ENCODE measurements at regions not wholly inside any gene's neighbourhood (a gene's known extent, or its start where the extent isn't known, plus 50 kb on each side); places are given as distances from the start of the nearest gene placed in this dataset.
"Not testable (repeated sequence)": the region's sequence is repeated elsewhere in the genome, so short reads cannot be mapped to it uniquely, and the experiment has no call there.

DNA sequence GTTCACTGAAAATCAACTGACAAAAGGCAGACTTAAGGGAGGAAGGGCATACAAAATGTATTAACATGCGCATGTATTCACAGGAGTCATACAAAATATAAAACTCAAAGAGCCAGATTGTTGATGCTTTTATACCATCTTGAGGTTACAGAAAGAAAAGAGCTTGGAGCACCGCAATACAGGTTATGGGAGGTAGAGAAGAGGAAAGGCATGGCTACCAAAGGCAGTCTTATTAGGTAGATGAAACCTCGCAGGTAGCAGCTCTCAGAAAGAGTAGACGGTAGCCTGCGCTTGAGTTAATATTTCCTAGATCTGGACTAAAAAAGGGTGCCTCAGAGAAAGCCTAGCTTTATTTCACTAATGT, 69.0 kb upstream of the DHRS4 start:
- Histone ChIP-seq H3K79me1 (ENCODE audit: low read length) (no peaks in the 10 kb centered on the region), H4K91ac (ENCODE audit: low read depth, low read length) (no peak overlapping the region), H3K4me2 (ENCODE audit: low read length) (no peak overlapping the region), H3K9me3 (ENCODE audit: insufficient read depth, low read depth, low read length) (no peaks in the 10 kb centered on the region), H3K36me3 (ENCODE audit: control insufficient read depth in 1 of 2, insufficient read depth in 2 of 2, low read length in 2 of 2) (no peaks in the 10 kb centered on the region), H2AFZ (ENCODE audit: insufficient read depth, low read length, poor library complexity) (no peak overlapping the region), H3K79me2 (ENCODE audit: control insufficient read depth, insufficient read depth, low read length, poor library complexity) (no peaks in the 10 kb centered on the region), H3K4me1 (ENCODE audit: control insufficient read depth in 1 of 2, insufficient read depth in 2 of 2, low read length in 2 of 2) (no peaks in the 10 kb centered on the region), H3K18ac (ENCODE audit: low read length) (no peak overlapping the region), H4K12ac (ENCODE audit: low read depth, low read length) (no peak overlapping the region), H3K27me3 (ENCODE audit: insufficient read depth, low read length) (no peaks in the 10 kb centered on the region), H2AK5ac (ENCODE audit: low read length) (no peak overlapping the region), H2BK120ac (ENCODE audit: insufficient read depth, low read length, poor library complexity) (no peak overlapping the region), H3K14ac (ENCODE audit: low read length) (no peak overlapping the region), H3K27ac (ENCODE audit: low read depth, low read length) (no peak overlapping the region), H2BK12ac (ENCODE audit: low read length) (no peak overlapping the region), H3K9ac (ENCODE audit: low read length) (no peak overlapping the region), H4K8ac (ENCODE audit: low read depth, low read length) (no peak overlapping the region), H3K4ac (ENCODE audit: low read depth, low read length) (no peak overlapping the region), H3K4me3 (ENCODE audit: low read depth, low read length) (no peak overlapping the region), H2BK5ac (ENCODE audit: low read depth, low read length, poor library complexity) (no peak overlapping the region), H3K23ac (ENCODE audit: low read length) (no peak overlapping the region)
- no CpG with 5 or more reads among the region's 5 CpGs for WGBS (ENCODE audit: extremely low coverage, insufficient coverage, insufficient read length)
- DNase-seq = no peak

DNA sequence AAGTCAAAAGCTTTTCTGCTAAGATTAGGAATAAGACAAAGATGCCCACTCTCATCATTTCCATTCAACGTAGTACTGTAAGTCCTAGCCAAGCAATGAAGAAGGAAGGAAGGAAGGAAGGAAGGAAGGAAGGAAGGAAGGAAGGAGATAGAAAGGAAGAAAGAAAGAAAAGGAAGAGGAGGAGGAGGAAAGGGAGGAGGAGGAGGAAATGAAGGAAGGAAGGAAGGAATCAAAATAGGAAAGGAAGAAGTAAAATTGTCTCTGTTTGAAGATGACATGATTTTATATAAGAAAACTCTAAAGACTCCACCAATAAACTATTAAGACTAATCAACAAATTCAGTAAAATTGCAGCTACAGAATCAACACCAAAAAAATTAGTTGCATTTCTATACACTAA, 66.0 kb upstream of the DHRS4 start:
- no CpG with 5 or more reads among the region's 1 CpG for WGBS (ENCODE audit: extremely low coverage, insufficient coverage, insufficient read length)
- no peak overlapping the region for H3K23ac ChIP-seq (ENCODE audit: low read length)
- H4K12ac ChIP-seq (ENCODE audit: low read depth, low read length) = no peak overlapping the region

DNA sequence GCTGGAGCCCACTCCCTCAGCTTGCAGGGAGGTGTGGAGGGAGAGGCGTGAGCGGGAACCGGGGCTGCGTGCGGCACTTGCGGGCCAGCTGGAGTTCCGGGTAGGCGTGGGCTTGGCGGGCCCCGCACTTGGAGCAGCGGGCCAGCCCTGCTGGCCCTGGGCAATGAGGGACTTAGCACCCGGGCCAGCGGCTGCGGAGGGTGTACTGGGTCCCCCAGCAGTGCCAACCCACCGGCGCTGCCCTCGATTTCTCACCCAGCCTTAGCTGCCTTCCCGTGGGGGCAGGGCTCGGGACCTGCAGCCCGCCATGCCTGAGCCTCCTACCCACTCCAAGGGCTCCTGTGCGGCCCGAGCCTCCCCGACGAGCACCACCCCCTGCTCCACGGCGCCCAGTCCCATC, 61.9 kb upstream of the DHRS4 start:
- H2BK120ac ChIP-seq (ENCODE audit: insufficient read depth, low read length, poor library complexity); H3K79me2 ChIP-seq (ENCODE audit: control insufficient read depth, insufficient read depth, low read length, poor library complexity); H3K18ac ChIP-seq (ENCODE audit: low read length); H4K8ac ChIP-seq (ENCODE audit: low read depth, low read length); H3K27me3 ChIP-seq (ENCODE audit: insufficient read depth, low read length); H3K9ac ChIP-seq (ENCODE audit: low read length); H3K4me1 ChIP-seq (ENCODE audit: control insufficient read depth in 1 of 2, insufficient read depth in 2 of 2, low read length in 2 of 2); H3K9me3 ChIP-seq (ENCODE audit: insufficient read depth, low read depth, low read length); H3K79me1 ChIP-seq (ENCODE audit: low read length); H3K27ac ChIP-seq (ENCODE audit: low read depth, low read length); H4K91ac ChIP-seq (ENCODE audit: low read depth, low read length); H3K4ac ChIP-seq (ENCODE audit: low read depth, low read length); H2AK5ac ChIP-seq (ENCODE audit: low read length); H2AFZ ChIP-seq (ENCODE audit: insufficient read depth, low read length, poor library complexity); H2BK5ac ChIP-seq (ENCODE audit: low read depth, low read length, poor library complexity); H3K4me3 ChIP-seq (ENCODE audit: low read depth, low read length); H3K23ac ChIP-seq (ENCODE audit: low read length); H3K36me3 ChIP-seq (ENCODE audit: control insufficient read depth in 1 of 2, insufficient read depth in 2 of 2, low read length in 2 of 2); H4K12ac ChIP-seq (ENCODE audit: low read depth, low read length); H3K4me2 ChIP-seq (ENCODE audit: low read length); H3K14ac ChIP-seq (ENCODE audit: low read length); H2BK12ac ChIP-seq (ENCODE audit: low read length); DNase-seq: not testable (repeated sequence)
- WGBS (ENCODE audit: extremely low coverage, insufficient coverage, insufficient read length) = no CpG with 5 or more reads among the region's 26 CpGs

More for the DNA sequence above, 66.0 kb upstream of the DHRS4 start:
- Histone ChIP-seq H3K18ac (ENCODE audit: low read length) (no peak overlapping the region), H2BK5ac (ENCODE audit: low read depth, low read length, poor library complexity) (no peak overlapping the region), H3K9ac (ENCODE audit: low read length) (no peak overlapping the region), H3K27ac (ENCODE audit: low read depth, low read length) (no peak overlapping the region), H2BK12ac (ENCODE audit: low read length) (no peak overlapping the region), H3K27me3 (ENCODE audit: insufficient read depth, low read length) (no peaks in the 10 kb centered on the region), H3K4me3 (ENCODE audit: low read depth, low read length) (no peak overlapping the region), H4K8ac (ENCODE audit: low read depth, low read length) (no peak overlapping the region), H4K91ac (ENCODE audit: low read depth, low read length) (no peak overlapping the region), H3K4me1 (ENCODE audit: control insufficient read depth in 1 of 2, insufficient read depth in 2 of 2, low read length in 2 of 2) (no peaks in the 10 kb centered on the region), H3K4ac (ENCODE audit: low read depth, low read length) (no peak overlapping the region), H2AFZ (ENCODE audit: insufficient read depth, low read length, poor library complexity) (no peak overlapping the region), H3K36me3 (ENCODE audit: control insufficient read depth in 1 of 2, insufficient read depth in 2 of 2, low read length in 2 of 2) (no peaks in the 10 kb centered on the region), H3K79me2 (ENCODE audit: control insufficient read depth, insufficient read depth, low read length, poor library complexity) (no peaks in the 10 kb centered on the region), H2AK5ac (ENCODE audit: low read length) (no peak overlapping the region), H2BK120ac (ENCODE audit: insufficient read depth, low read length, poor library complexity) (no peak overlapping the region), H3K14ac (ENCODE audit: low read length) (no peak overlapping the region), H3K79me1 (ENCODE audit: low read length) (no peaks in the 10 kb centered on the region), H3K4me2 (ENCODE audit: low read length) (no peak overlapping the region), H3K9me3 (ENCODE audit: insufficient read depth, low read depth, low read length) (no peaks in the 10 kb centered on the region)
- no peak for DNase-seq

DNA sequence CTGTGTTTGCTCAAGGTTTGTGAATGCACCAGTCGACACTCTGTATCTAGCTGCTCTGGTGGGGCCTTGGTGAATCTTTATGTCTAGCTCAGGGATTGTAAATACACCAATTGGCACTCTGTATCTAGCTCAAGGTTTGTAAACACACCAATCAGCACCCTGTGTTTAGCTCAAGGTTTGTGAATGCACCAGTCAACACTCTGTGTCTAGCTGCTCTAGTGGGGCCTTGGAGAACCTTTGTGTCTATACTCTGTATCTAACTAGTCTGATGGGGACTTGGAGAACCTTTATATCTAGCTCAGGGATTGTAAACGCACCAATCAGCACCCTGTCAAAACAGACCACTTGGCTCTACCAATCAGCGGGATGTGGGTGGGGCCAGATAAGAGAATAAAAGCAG, 61.3 kb upstream of the DHRS4 start:
- H2AFZ ChIP-seq (ENCODE audit: insufficient read depth, low read length, poor library complexity); H3K4ac ChIP-seq (ENCODE audit: low read depth, low read length); H3K14ac ChIP-seq (ENCODE audit: low read length); H4K8ac ChIP-seq (ENCODE audit: low read depth, low read length); H3K79me1 ChIP-seq (ENCODE audit: low read length); DNase-seq; H4K12ac ChIP-seq (ENCODE audit: low read depth, low read length); H3K9ac ChIP-seq (ENCODE audit: low read length); H2BK12ac ChIP-seq (ENCODE audit: low read length); H3K4me1 ChIP-seq (ENCODE audit: control insufficient read depth in 1 of 2, insufficient read depth in 2 of 2, low read length in 2 of 2); H3K9me3 ChIP-seq (ENCODE audit: insufficient read depth, low read depth, low read length); H3K23ac ChIP-seq (ENCODE audit: low read length); H3K27ac ChIP-seq (ENCODE audit: low read depth, low read length); H2BK120ac ChIP-seq (ENCODE audit: insufficient read depth, low read length, poor library complexity); H3K79me2 ChIP-seq (ENCODE audit: control insufficient read depth, insufficient read depth, low read length, poor library complexity); H3K36me3 ChIP-seq (ENCODE audit: control insufficient read depth in 1 of 2, insufficient read depth in 2 of 2, low read length in 2 of 2); H2BK5ac ChIP-seq (ENCODE audit: low read depth, low read length, poor library complexity); H3K18ac ChIP-seq (ENCODE audit: low read length); H3K4me3 ChIP-seq (ENCODE audit: low read depth, low read length); H3K4me2 ChIP-seq (ENCODE audit: low read length); H2AK5ac ChIP-seq (ENCODE audit: low read length); H3K27me3 ChIP-seq (ENCODE audit: insufficient read depth, low read length); H4K91ac ChIP-seq (ENCODE audit: low read depth, low read length): not testable (repeated sequence)
- WGBS (ENCODE audit: extremely low coverage, insufficient coverage, insufficient read length) = no CpG with 5 or more reads among the region's 3 CpGs
